ENCODE measurements at regions not wholly inside any gene's neighbourhood (a gene's known extent, or its start where the extent isn't known, plus 50 kb on each side); places are given as distances from the start of the nearest gene placed in this dataset.

GRCh38 chr5:9698125-9698826, 68.1 kb upstream of the TAS2R1 start:
- H3K4me3 ChIP-seq (ENCODE audit: control insufficient read depth in 2 of 3, extremely low read depth in 1 of 3, insufficient read depth in 2 of 3, low read depth in 1 of 3, low read length in 3 of 3): no peak overlapping the region
- no peaks in the 10 kb centered on the region for H3K4me1 ChIP-seq (ENCODE audit: control insufficient read depth, extremely low read depth, insufficient read depth, low read length)
- dilution Hi-C loops (cut with MboI; ENCODE audit: extremely low pct_ligation_motif_present, low sequenced_read_pairs): no loop called here
- H3K9ac ChIP-seq (ENCODE audit: control insufficient read depth, extremely low read depth, insufficient read depth, low read length): no peak overlapping the region
- H3K27ac ChIP-seq (ENCODE audit: control insufficient read depth, insufficient read depth, low read length): no peak overlapping the region
- no peak overlapping the region for H3K4me2 ChIP-seq (ENCODE audit: control insufficient read depth, extremely low read depth, insufficient read depth, low read depth, low read length)
- TF ChIP-seq CTCF (optimal IDR thresholded peaks at IDR 0.05 in 1 of 3, IDR thresholded peaks at IDR 0.05 in 1 of 3, conservative IDR thresholded peaks at IDR 0.05 in 1 of 3; ENCODE audit: extremely low read depth in 1 of 3, insufficient read depth in 2 of 3, low read length in 3 of 3) (no peak), EZH2 (IDR thresholded peaks at IDR 0.05; ENCODE audit: low read length) (no peak)
- no peak overlapping the region for H2AFZ ChIP-seq (ENCODE audit: control insufficient read depth, low read length)
- H3K27me3 ChIP-seq (ENCODE audit: control insufficient read depth, extremely low read depth, insufficient read depth, low read length): no peaks in the 10 kb centered on the region
- no peaks in the 10 kb centered on the region for H3K79me2 ChIP-seq (ENCODE audit: control insufficient read depth, insufficient read depth, low read length)
- H3K9me3 ChIP-seq (ENCODE audit: control insufficient read depth, low read depth, low read length): no peaks in the 10 kb centered on the region
- H3K9me1 ChIP-seq (ENCODE audit: control insufficient read depth, extremely low read depth, insufficient read depth, low read length): no peaks in the 10 kb centered on the region
- DNase-seq (ENCODE audit: low read depth, low spot score) (no peak), FAIRE-seq (no peak)
- H3K36me3 ChIP-seq (ENCODE audit: control insufficient read depth in 2 of 2, extremely low read depth in 1 of 2, insufficient read depth in 2 of 2, low read length in 2 of 2): no peaks in the 10 kb centered on the region
- H4K20me1 ChIP-seq (ENCODE audit: control insufficient read depth, extremely low read depth, insufficient read depth, low read length): no peaks in the 10 kb centered on the region

GRCh38 chr5:9692576-9692975, 62.4 kb upstream of the TAS2R1 start:
- Histone ChIP-seq H3K9ac (ENCODE audit: control insufficient read depth, extremely low read depth, insufficient read depth, low read length) (no peak overlapping the region), H3K27me3 (ENCODE audit: control insufficient read depth, extremely low read depth, insufficient read depth, low read length) (no peaks in the 10 kb centered on the region), H3K4me2 (ENCODE audit: control insufficient read depth, extremely low read depth, insufficient read depth, low read depth, low read length) (no peak overlapping the region), H3K4me1 (ENCODE audit: control insufficient read depth, extremely low read depth, insufficient read depth, low read length) (no peaks in the 10 kb centered on the region), H3K4me3 (ENCODE audit: control insufficient read depth in 2 of 3, extremely low read depth in 1 of 3, insufficient read depth in 2 of 3, low read depth in 1 of 3, low read length in 3 of 3) (no peak overlapping the region), H3K27ac (ENCODE audit: control insufficient read depth, insufficient read depth, low read length) (no peak overlapping the region), H3K36me3 (ENCODE audit: control insufficient read depth in 2 of 2, extremely low read depth in 1 of 2, insufficient read depth in 2 of 2, low read length in 2 of 2) (no peaks in the 10 kb centered on the region), H4K20me1 (ENCODE audit: control insufficient read depth, extremely low read depth, insufficient read depth, low read length) (no peaks in the 10 kb centered on the region), H2AFZ (ENCODE audit: control insufficient read depth, low read length) (no peak overlapping the region), H3K9me3 (ENCODE audit: control insufficient read depth, low read depth, low read length) (no peaks in the 10 kb centered on the region), H3K79me2 (ENCODE audit: control insufficient read depth, insufficient read depth, low read length) (no peaks in the 10 kb centered on the region), H3K9me1 (ENCODE audit: control insufficient read depth, extremely low read depth, insufficient read depth, low read length) (no peaks in the 10 kb centered on the region)
- FAIRE-seq (no peak), DNase-seq (ENCODE audit: low read depth, low spot score) (no peak)
- TF ChIP-seq EZH2 (IDR thresholded peaks at IDR 0.05; ENCODE audit: low read length): no peak
- no peak for TF ChIP-seq CTCF (optimal IDR thresholded peaks at IDR 0.05 in 1 of 3, IDR thresholded peaks at IDR 0.05 in 1 of 3, conservative IDR thresholded peaks at IDR 0.05 in 1 of 3; ENCODE audit: extremely low read depth in 1 of 3, insufficient read depth in 2 of 3, low read length in 3 of 3)
- dilution Hi-C loops (cut with MboI; ENCODE audit: extremely low pct_ligation_motif_present, low sequenced_read_pairs): no loop called here
